Retinal pigment epithelial cell (primary cell): ENCODE measurements at regions not wholly inside any gene's neighbourhood (a gene's known extent, or its start where the extent isn't known, plus 50 kb on each side); places are given as distances from the start of the nearest gene placed in this dataset.

Experiments
- DNase-seq: peaks from one replicate; pipeline ENCODE4 v3.0.0-alpha.2; 2010; ENCODE audit warnings: low read depth
- H3K4me3 ChIP-seq: 2 replicates; pipeline ENCODE4 v1.5.1; 2011; ENCODE audit warnings: mild to moderate bottlenecking, low read length, control low read depth, moderate library complexity
- TF ChIP-seq, protein P1 (sequence below): conservative IDR thresholded peaks from 2 replicates; pipeline ENCODE4 v1.5.1; 2011; ENCODE audit warnings: low read depth, low read length, control low read depth, inconsistent platforms

DNA sequence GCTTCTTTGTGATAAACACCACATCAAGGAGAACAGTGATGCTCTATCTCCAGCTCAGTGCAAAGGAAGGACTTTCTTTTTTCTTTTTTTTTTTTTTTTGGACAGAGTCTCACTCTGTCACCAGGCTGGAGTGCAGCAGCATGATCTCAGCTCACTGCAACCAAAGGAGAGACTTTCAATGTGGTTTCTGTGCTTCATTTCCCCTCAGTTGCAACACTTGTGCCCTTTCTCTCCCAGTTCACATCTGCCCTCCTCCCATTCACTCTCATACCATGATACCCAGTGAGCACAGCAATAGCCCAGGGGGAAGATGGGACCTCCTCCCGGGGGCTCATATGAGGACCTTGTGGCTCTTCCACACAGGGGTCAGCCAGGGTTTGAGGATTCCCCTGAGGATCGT lies 110.0 kb downstream of the MTRR start:
- DNase-seq, result no peak
- H3K4me3 ChIP-seq, result no peak overlapping the region
- TF ChIP-seq, protein P1, sequence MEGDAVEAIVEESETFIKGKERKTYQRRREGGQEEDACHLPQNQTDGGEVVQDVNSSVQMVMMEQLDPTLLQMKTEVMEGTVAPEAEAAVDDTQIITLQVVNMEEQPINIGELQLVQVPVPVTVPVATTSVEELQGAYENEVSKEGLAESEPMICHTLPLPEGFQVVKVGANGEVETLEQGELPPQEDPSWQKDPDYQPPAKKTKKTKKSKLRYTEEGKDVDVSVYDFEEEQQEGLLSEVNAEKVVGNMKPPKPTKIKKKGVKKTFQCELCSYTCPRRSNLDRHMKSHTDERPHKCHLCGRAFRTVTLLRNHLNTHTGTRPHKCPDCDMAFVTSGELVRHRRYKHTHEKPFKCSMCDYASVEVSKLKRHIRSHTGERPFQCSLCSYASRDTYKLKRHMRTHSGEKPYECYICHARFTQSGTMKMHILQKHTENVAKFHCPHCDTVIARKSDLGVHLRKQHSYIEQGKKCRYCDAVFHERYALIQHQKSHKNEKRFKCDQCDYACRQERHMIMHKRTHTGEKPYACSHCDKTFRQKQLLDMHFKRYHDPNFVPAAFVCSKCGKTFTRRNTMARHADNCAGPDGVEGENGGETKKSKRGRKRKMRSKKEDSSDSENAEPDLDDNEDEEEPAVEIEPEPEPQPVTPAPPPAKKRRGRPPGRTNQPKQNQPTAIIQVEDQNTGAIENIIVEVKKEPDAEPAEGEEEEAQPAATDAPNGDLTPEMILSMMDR, result no peak

DNA sequence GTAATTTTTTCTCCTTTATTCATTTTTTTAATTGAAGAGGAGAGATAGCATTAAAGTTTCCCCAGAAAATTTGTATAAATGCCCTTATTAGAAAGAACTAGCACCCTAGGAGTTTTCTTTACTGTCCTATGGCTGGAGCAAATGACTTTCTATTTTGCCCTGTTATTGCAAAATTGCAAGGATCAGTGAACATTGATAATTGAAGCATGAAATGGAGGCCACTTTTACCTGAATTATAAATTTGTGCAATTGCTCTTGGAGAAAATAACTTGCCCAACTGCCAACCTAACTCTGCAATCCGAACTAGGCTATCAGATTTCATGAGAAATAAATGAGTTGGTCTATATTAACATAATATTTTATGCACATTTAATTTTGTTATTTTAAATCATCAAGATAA lies 111.9 kb downstream of the MTRR start:
- no peak for DNase-seq
- H3K4me3 ChIP-seq, result no peak overlapping the region
- TF ChIP-seq, protein P1, result no peak

DNA sequence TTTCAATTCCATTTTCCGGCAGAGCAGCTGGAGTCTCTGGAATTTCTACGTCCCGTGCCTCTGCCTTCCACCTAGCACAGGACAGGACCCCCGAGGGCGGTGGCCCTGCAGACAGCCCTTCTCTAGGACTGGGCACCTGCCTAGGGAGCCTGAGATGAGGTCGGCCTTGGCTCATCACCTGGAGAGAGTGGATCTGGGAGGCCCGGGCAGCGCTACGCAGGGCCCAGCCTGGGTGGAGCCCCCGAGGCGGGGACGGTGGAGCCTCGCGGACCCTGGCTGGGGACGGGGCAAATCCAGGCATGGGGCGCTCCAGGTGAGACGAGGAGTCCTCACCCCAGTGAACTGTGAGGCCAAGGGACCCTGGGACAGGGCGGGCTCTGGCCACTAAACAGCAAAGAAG lies 114.5 kb downstream of the MTRR start:
- H3K4me3 ChIP-seq, result no peak overlapping the region
- DNase-seq, result no peak
- TF ChIP-seq, protein P1, result no peak

DNA sequence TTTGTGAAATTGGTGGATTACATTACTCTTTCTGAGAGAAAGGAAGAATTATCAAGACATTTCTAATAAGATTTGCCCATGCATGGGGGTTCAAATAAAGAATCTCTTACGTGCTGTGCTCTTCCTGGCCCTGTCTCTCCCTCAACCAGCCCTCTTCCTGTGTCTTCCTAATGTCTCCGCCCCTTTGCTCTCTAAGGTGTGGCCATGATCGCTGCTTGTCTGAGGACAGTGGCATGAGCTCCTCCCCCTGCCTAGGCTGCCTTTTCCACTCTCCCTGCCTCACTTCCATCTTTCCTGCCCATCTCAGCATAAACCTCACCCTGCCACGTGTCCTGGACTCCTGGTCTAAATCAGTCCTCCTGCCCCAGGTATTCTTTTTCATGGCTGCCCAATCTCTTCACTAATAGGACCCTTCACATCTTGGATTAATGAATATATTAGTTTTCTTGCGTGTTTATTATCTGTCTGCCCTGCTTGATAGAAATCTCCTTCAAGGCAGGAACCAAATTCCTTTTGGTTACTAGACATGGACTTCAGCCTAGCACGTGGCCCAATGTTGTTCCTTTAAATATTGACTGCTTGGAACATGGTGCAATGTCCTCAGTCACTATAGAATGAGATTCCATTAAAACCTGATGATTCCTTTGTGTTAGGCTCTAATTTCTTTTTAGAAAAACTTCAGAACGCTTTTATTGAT lies 122.3 kb downstream of the MTRR start:
- H3K4me3 ChIP-seq, result no peak overlapping the region
- no peak for DNase-seq
- TF ChIP-seq, protein P1, result no peak

DNA sequence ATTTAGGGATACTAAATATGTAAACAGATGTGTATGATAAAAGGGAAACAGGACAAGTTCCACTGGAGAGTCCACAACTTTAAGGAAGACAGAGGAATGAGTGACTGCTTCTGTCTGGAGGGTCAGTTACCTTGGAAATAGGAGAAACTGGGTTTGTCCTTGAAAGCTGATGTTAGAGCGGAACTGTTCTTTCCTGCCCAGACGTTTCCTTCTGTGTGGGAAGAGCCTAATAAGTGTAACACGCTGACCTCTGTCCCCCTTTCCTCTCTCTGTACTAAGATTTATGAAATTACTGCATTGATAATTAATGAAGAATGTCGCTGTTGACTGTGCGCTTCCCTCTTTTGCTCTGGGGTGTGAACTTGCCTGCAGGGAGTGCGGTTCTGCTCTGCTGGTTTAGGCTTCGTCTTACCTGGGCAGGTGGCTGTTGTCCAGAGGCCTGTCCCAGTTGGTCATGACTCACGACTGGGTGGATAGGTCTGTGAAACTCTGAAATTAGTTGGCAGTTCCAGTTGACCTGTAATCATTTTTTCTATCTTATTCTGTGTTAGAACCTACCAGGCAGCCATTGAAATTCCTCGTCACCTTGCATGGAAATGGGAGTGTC lies 126.8 kb downstream of the MTRR start:
- no peak for DNase-seq

DNA sequence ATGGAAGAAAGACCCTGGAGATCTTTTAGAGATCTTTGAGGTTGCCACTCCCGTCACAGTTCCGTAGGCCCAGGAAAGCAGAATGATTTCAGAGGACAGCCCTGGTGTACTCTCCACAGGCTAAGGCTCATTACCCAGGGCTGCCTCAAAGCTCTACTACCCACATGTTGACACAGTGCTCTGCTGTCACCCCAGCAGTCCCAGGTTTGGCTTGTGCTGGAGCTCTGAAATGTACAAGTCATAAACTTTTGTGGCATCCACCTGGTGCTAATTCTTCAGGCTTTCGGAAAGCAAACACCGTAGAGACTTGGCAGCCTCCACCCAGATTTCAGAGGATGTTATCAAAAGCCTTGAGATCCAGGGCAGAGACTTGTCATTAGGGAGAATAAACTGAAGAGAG lies 136.5 kb downstream of the MTRR start:
- DNase-seq, result no peak
- H3K4me3 ChIP-seq, result no peak overlapping the region
- TF ChIP-seq, protein P1, result no peak

More for the DNA sequence above, 126.8 kb downstream of the MTRR start:
- no peak overlapping the region for H3K4me3 ChIP-seq
- TF ChIP-seq, protein P1, result no peak
